Heart left ventricle (tissue), 16 donors: ENCODE measurements at regions not wholly inside any gene's neighbourhood (a gene's known extent, or its start where the extent isn't known, plus 50 kb on each side); places are given as distances from the start of the nearest gene placed in this dataset.
A peak's percentile ranks its signal among the peaks of the same experiment; 100 is the strongest.

Source experiments
- ATAC-seq, 4 donors: fragments of 200-7000 bp; cut with Tn5 transposase; one replicate each; pipeline ENCODE4 v1.9.1; 2020 to 2022; ENCODE audit warnings: moderate library complexity in 4 of 4, mild to moderate bottlenecking in 3 of 4, moderate number of reproducible peaks in 1 of 4
- DNase-seq, 5 donors: peaks; one replicate each; pipeline ENCODE4 v3.0.0-alpha.2; 2020
- H3K27ac ChIP-seq, 12 donors: fragments of 200-600 bp; sonication (generic) in 4 of 12; one replicate each; pipeline versions ENCODE4 v1.5.0 to v1.8.0; 2016 to 2022; ENCODE audit warnings: mild to moderate bottlenecking in 2 of 12
- H3K27me3 ChIP-seq, 9 donors: fragments of 200-600 bp; sonication (generic) in 2 of 9; one replicate each; pipeline versions ENCODE4 v1.5.1 to v1.8.0; 2016 to 2022; ENCODE audit warnings: mild to moderate bottlenecking in 3 of 9
- H3K36me3 ChIP-seq, 9 donors: fragments of 200-600 bp; sonication (generic) in 2 of 9; one replicate each; pipeline versions ENCODE4 v1.5.0 to v1.8.0; 2018 to 2022; ENCODE audit warnings: mild to moderate bottlenecking in 2 of 9
- H3K4me1 ChIP-seq, 12 donors: fragments of 200-600 bp; sonication (generic) in 4 of 12; one replicate each; pipeline versions ENCODE4 v1.5.0 to v1.8.0; 2016 to 2022; ENCODE audit warnings: mild to moderate bottlenecking in 3 of 12
- H3K4me3 ChIP-seq, 12 donors: fragments of 200-600 bp; sonication (generic) in 4 of 12; one replicate each; pipeline versions ENCODE4 v1.5.0 to v1.8.0; 2017 to 2022; ENCODE audit warnings: mild to moderate bottlenecking in 9 of 12, moderate library complexity in 4 of 12
- H3K9me3 ChIP-seq, 12 donors: fragments of 200-600 bp; sonication (generic) in 4 of 12; one replicate each; pipeline versions ENCODE4 v1.5.0 to v1.8.0; 2016 to 2022; ENCODE audit warnings: mild to moderate bottlenecking in 1 of 12
- POLR2A ChIP-seq, 2 donors: fragments of 450-650 bp; IDR thresholded peaks; one replicate each; pipeline ENCODE4 v1.6.1; 2017; ENCODE audit warnings: antibody characterized with exemption in 2 of 2, mild to moderate bottlenecking in 2 of 2, moderate library complexity in 2 of 2
- WGBS, 4 donors: extraction: QIAGEN DNeasy Blood & Tissue Kit in 2 of 4; methylation state at CpG; one replicate each; pipeline versions ENCODE4 v1.1.5 to v1.1.7; 2013 to 2018; 5-methylcytosine and 5-hydroxymethylcytosine counted together
- intact Hi-C, 10 donors: fragments of 100-400 bp; cut with DNase I; formaldehyde crosslinking; loops; one replicate each; pipeline versions ENCODE4 v1.11.1 to v1.14.2; 2022
- TF ChIP-seq, protein P1 (sequence below), 12 donors: fragments of 200-600 bp; sonication (generic) in 4 of 12; IDR thresholded peaks; one replicate each; pipeline versions ENCODE4 v1.5.0 to v1.8.0; 2018 to 2022; ENCODE audit warnings: antibody characterized with exemption in 12 of 12, mild to moderate bottlenecking in 5 of 12
- donor health status: ischemic (EF 13 %, LVEDD 7.1; RV severe dilation, severe dysfunction).
- donor health status: healthy with polysubstance abuse.
- donor health status: DM: no; HTN: yes; CAD: no.
- donor health status: DM: no; HTN: no; CAD: no.
- donor health status: ischemic (EF 25% LVEDD 6.9; RV normal size, moderate dysfunction).
- donor health status: ischemic (EF 25% LVEDD 5.7; RV mildly dilated, moderate dysfunction).
- donor health status: healthy.
- donor health status: DM: yes; HTN: yes; CAD: no.
- donor health status: ischemic (EF 35%, LVEDD 5.7; RV mildly dilated, moderate dysfunction).
- donor health status: nonischemic (EF 11% LVEDD 7.7; RV severe dilation, severe dysfunction).
- donor health status: DM: yes; HTN: yes; CAD: no.
- donor health status: PGD.
- donor health status: ischemic (EF 29% LVEDD 5.4; RV normal size, mild dysfunction).
- donor health status: nonischemic (EF 23%, LVEDD 6.1; RV moderate dilation, normal function).

DNA sequence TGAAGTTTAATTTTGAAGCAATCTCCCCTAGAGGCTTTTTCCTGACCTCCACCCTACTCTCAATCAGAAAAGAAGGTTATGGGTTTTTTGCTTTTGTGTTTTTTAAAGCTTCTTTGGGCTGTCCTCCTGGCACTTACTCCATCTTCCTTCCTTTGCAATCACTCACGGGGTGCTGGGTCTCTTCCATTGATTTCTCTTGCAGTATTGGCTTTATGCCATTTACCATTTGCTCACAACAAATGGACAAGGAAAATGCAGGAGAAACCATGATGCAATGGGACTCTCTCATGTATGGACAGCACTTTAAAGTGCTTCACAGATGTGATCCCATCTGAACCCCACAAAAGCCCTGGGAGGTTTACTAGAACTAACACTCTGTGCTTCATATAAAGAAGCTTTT, 57.5 kb downstream of the SST start:
- TF ChIP-seq POLR2A (IDR thresholded peaks at IDR 0.05), result no peak
- TF ChIP-seq, protein P1, sequence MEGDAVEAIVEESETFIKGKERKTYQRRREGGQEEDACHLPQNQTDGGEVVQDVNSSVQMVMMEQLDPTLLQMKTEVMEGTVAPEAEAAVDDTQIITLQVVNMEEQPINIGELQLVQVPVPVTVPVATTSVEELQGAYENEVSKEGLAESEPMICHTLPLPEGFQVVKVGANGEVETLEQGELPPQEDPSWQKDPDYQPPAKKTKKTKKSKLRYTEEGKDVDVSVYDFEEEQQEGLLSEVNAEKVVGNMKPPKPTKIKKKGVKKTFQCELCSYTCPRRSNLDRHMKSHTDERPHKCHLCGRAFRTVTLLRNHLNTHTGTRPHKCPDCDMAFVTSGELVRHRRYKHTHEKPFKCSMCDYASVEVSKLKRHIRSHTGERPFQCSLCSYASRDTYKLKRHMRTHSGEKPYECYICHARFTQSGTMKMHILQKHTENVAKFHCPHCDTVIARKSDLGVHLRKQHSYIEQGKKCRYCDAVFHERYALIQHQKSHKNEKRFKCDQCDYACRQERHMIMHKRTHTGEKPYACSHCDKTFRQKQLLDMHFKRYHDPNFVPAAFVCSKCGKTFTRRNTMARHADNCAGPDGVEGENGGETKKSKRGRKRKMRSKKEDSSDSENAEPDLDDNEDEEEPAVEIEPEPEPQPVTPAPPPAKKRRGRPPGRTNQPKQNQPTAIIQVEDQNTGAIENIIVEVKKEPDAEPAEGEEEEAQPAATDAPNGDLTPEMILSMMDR (IDR thresholded peaks at IDR 0.05), result no peak
- Histone ChIP-seq H3K9me3 (no peaks in the 10 kb centered on the region), H3K27ac (no peak overlapping the region), H3K4me1 (peaks cover 0 to 14% (median 0%) of the 10 kb centered on the region in 12 donors), H3K36me3 (no peaks in the 10 kb centered on the region), H3K27me3 (peaks cover 0 to 11% (median 0%) of the 10 kb centered on the region in 9 donors), H3K4me3 (no peak overlapping the region)
- ATAC-seq, result no peak
- intact Hi-C loops, result no loop called here
- DNase-seq, result no peak
- 36 to 54% (median 37%) methylated on average over 1 of the region's 1 CpG for WGBS, 4 donors

DNA sequence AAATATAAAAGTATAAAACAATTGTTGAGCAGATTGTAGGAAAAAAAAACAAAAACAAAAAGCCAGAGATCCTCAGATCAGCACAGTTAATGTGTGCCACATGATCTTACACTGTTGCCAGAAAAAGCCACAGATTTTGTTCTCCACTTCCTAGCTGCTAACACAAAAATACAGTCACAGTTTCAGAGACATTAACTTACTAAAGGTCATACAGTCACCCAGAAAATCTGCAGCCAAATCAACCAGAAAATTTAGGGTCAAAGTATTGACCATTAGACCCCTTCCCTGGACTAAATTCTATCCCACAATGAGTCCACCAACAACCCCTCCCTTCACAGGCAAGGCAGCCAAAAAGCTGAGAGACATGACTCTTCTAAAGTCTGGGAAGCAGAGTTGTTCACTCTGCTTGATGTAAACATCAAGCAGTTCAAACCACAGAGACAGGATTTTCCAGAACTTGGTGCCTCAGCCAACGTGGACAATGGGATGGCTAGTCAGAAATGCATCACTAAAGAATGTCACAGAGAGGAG, 59.1 kb downstream of the SST start:
- TF ChIP-seq, protein P1 (IDR thresholded peaks at IDR 0.05), result no peak
- TF ChIP-seq POLR2A (IDR thresholded peaks at IDR 0.05), result no peak
- intact Hi-C loops, result no loop called here
- peaks cover 0 to 11% (median 0%) of the 10 kb centered on the region in 9 donors for H3K27me3 ChIP-seq
- no peak overlapping the region for H3K4me3 ChIP-seq
- peaks cover 0 to 14% (median 0%) of the 10 kb centered on the region in 12 donors for H3K4me1 ChIP-seq
- no peaks in the 10 kb centered on the region for H3K36me3 ChIP-seq
- peak overlapping the region in 3 of 12 donors; percentile 22 to 54 (median 30) for H3K27ac ChIP-seq
- no peak for ATAC-seq
- no peak for DNase-seq
- H3K9me3 ChIP-seq, result peaks cover 0 to 4% (median 0%) of the 10 kb centered on the region in 12 donors
- WGBS, 4 donors, result 31 to 37% (median 32%) methylated on average over 1 of the region's 1 CpG

DNA sequence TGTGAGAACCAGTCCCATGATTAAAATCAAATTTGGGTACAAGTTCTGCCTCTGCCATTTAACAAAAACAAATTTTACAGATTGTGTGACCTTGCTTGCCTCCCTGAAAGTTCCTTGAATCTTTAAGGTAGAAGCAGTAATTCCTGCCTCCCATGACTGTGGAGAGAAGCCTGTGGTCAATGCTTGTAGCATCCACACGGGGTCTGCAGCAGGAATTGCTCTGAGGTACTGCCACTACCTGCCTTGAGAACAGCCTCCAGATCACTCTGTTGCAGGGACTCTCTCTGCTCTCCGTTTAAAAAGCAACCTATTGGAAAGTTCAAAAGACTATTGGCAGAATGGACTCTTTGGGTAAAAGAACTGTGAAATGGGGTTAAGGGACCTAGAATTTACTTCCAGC, 75.9 kb downstream of the SST start:
- Histone ChIP-seq H3K36me3 (no peaks in the 10 kb centered on the region), H3K27ac (no peak overlapping the region)

DNA sequence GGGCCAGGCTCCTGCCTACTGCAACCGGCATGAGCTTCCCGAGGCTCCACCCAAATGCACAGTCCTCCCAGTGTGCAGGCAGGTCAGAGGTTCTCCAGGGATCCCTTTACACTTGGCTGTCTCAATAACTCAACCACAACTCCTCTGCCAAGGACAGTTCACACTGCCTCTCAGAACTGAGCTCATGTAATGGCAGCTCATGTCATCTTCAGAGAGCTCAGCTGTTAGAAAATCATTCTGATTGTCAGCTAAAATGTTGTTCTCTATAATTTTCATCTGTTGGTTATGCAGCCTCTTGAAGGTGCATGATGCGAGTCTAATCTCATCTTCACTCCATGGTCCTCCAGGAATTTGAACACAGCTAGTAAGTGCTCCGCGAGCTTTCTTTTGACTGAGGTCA, 76.7 kb downstream of the SST start:
- H3K4me1 ChIP-seq, result peaks cover 0 to 23% (median 0%) of the 10 kb centered on the region in 12 donors
- DNase-seq (no peak), ATAC-seq (no peak)
- no peak for TF ChIP-seq POLR2A (IDR thresholded peaks at IDR 0.05)
- TF ChIP-seq, protein P1 (IDR thresholded peaks at IDR 0.05), result no peak
- H3K4me3 ChIP-seq, result no peak overlapping the region
- H3K27ac ChIP-seq, result no peak overlapping the region
- WGBS, 4 donors, result 64 to 81% (median 77%) methylated on average over 5 of the region's 5 CpGs
- no peaks in the 10 kb centered on the region for H3K9me3 ChIP-seq
- intact Hi-C loops, result no loop called here
- peaks cover 0 to 10% (median 0%) of the 10 kb centered on the region in 9 donors for H3K27me3 ChIP-seq
- H3K36me3 ChIP-seq, result no peaks in the 10 kb centered on the region

More for the DNA sequence above, 75.9 kb downstream of the SST start:
- TF ChIP-seq POLR2A (IDR thresholded peaks at IDR 0.05), result no peak
- TF ChIP-seq, protein P1 (IDR thresholded peaks at IDR 0.05), result no peak
- intact Hi-C loops, result no loop called here
- 34 to 65% (median 45%) methylated on average over 2 of the region's 2 CpGs for WGBS, 4 donors
- Histone ChIP-seq H3K9me3 (no peaks in the 10 kb centered on the region), H3K4me1 (peaks cover 0 to 23% (median 0%) of the 10 kb centered on the region in 12 donors), H3K4me3 (no peak overlapping the region), H3K27me3 (peaks cover 0 to 10% (median 0%) of the 10 kb centered on the region in 9 donors)
- ATAC-seq (no peak), DNase-seq (no peak)
